Kidney tubule cell (primary cell): ENCODE measurements at regions not wholly inside any gene's neighbourhood (a gene's known extent, or its start where the extent isn't known, plus 50 kb on each side); places are given as distances from the start of the nearest gene placed in this dataset.

ENCODE experiments used
- DNase-seq: peaks from one replicate; pipeline ENCODE4 v3.0.0-alpha.2; 2018; ENCODE audit warnings: low spot score

DNA sequence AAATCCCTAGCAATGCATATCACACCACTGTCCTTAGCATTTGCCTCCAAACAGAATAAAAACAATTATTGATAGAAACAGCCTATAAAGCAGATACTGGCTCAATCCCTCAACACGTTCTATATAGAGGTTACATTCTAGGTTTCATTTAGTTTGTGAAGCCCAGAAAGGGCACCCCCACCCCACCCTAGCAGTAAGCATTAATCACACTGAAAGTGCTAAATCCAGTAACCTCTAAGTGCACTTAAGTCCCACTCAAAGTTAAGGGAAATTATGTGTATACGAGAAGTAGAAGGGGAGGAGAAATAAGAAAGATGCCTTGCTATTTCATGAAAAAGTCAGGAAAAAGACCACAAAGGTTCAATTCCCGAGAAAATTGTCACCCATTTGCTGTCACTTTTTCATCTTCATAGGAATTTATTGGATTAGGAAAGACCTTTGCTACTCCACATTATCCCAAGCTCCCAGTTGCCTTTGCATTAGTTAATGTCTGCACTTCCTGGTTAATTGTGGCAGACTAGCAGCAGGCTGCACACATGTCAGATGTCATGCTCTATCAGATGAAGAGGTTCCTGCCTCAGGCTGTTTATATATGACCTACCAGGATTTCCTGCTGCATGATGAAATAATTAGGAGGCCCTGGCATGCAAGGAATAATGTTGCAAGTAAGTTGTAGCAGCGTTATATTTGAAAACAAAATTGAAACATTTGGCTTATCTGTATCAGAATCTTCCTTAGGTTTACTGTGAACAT lies 54.5 kb upstream of the LHX8 start:
- no peak for DNase-seq

DNA sequence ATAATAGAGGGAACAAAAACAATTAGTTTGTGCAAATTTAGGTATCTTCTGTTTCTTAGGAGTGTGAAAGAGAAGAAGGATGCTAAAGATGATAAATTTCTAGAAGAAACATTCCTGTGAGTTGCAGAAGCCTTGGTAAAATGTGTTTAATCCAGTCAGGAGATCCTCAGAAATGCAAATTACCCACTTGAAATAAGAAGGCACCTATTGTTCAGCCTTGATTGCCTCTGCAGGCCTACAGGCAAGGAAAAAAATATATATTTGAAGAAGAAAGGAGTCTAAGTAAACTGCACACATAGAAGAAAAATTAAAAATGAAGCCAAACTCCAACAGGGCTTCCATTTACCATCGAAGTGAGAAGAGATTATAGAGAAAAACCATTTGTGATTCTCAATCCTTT lies 51.0 kb upstream of the LHX8 start:
- DNase-seq: no peak

DNA sequence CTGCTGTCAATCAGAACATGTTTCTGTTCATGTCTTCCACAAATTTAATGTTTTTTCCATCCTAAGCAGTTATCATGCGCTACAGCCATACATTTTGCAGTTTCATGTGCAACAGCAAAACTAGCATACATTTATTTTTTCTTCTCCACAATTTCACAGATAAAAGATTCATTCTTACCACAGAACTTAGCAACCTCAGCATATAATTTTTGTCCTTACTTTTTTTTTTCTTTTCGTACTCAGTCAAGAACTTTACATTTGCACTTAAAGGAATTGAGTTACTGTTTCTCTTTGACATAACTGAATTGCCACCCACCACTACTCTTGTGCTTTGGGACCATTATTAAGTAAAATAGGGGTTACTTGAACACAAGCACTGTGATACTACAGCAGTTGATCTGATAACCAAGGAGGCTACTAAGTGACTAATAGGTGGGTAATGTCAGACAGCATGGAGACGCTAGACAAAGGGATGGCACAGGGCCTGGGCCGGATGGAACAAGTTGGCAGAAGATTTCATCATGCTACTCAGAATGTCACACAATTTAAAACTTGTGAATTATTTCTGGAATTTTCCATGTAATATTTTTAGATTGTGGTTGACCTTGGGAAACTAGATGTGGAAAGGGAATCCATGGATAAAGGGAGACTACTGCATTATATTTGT lies 50.2 kb upstream of the LHX8 start:
- peak; percentile 40 for DNase-seq
